Adrenal gland (tissue), 5 donors: ENCODE measurements at regions not wholly inside any gene's neighbourhood (a gene's known extent, or its start where the extent isn't known, plus 50 kb on each side); places are given as distances from the start of the nearest gene placed in this dataset.

ENCODE experiments used
- CTCF ChIP-seq, 6 experiments: fragments of 450-650 bp in 4 of 6; fragments of 200-600 bp in 2 of 6; sonication (generic) in 1 of 6; IDR thresholded peaks; 1 replicate in 5 of 6; 2 replicates in 1 of 6; pipeline versions ENCODE4 v1.5.1 to v1.8.0; 2016 to 2021; ENCODE audit warnings: antibody characterized with exemption in 6 of 6, mild to moderate bottlenecking in 2 of 6, moderate library complexity in 1 of 6
- POLR2A ChIP-seq, 2 donors: fragments of 450-650 bp; IDR thresholded peaks; one replicate each; pipeline ENCODE4 v1.6.1; 2017; ENCODE audit warnings: antibody characterized with exemption in 2 of 2, mild to moderate bottlenecking in 2 of 2, moderate library complexity in 1 of 2
- donor health status: DM: no; HTN: no; CAD: no.

- TF ChIP-seq CTCF (IDR thresholded peaks at IDR 0.05) (no peak), POLR2A (IDR thresholded peaks at IDR 0.05) (no peak)
These were observed 648.9 kb downstream of the VRK1 start for GRCh38 chr14:97446087-97446486.
